Breast epithelium (tissue), 4 donors: ENCODE measurements at regions not wholly inside any gene's neighbourhood (a gene's known extent, or its start where the extent isn't known, plus 50 kb on each side); places are given as distances from the start of the nearest gene placed in this dataset.

Source experiments
- DNase-seq, 2 donors: peaks; one replicate each; pipeline ENCODE4 v3.0.0-alpha.2; 2019; ENCODE audit warnings: low spot score in 2 of 2
- H3K27ac ChIP-seq, 2 donors: fragments of 200-600 bp; sonication (generic) in 1 of 2; one replicate each; pipeline ENCODE4 v1.5.1; 2016 to 2019; ENCODE audit warnings: mild to moderate bottlenecking in 1 of 2
- H3K27me3 ChIP-seq, 2 donors: fragments of 200-600 bp; sonication (generic) in 1 of 2; one replicate each; pipeline versions ENCODE4 v1.5.1 to v1.6.0; 2017 to 2019; ENCODE audit warnings: control low read depth in 1 of 2, mild to moderate bottlenecking in 1 of 2
- H3K36me3 ChIP-seq: fragments of 200-600 bp; one replicate; pipeline ENCODE4 v1.5.1; 2019
- H3K4me1 ChIP-seq, 2 donors: fragments of 200-600 bp; sonication (generic); one replicate each; pipeline ENCODE4 v1.5.1; 2016 to 2019; ENCODE audit warnings: control low read depth in 1 of 2
- H3K4me3 ChIP-seq, 3 donors: fragments of 200-600 bp; sonication (generic); 1 replicate in 2 of 3; 2 replicates in 1 of 3; pipeline ENCODE4 v1.5.1; 2016 to 2019; ENCODE audit warnings: mild to moderate bottlenecking in 3 of 3, moderate library complexity in 2 of 3
- H3K9me3 ChIP-seq, 2 donors: fragments of 200-600 bp; sonication (generic) in 1 of 2; one replicate each; pipeline ENCODE4 v1.5.1; 2016 to 2019; ENCODE audit warnings: control low read depth in 1 of 2
- POLR2A ChIP-seq: fragments of 450-650 bp; IDR thresholded peaks from one replicate; pipeline ENCODE4 v1.6.1; 2016; ENCODE audit warnings: antibody characterized with exemption, mild to moderate bottlenecking, moderate library complexity
- POLR2AphosphoS5 ChIP-seq, 3 donors: sonication (generic); formaldehyde crosslinking; IDR thresholded peaks; one replicate each; pipeline ENCODE4 v1.6.1; 2017; ENCODE audit warnings: antibody characterized with exemption in 3 of 3
- intact Hi-C: fragments of 100-400 bp; cut with DNase I; formaldehyde crosslinking; loops from one replicate; pipeline ENCODE4 v1.15.1; 2023; ENCODE audit warnings: low total_unique reads
- TF ChIP-seq, protein P1 (sequence below), 3 donors: fragments of 450-650 bp; IDR thresholded peaks; one replicate each; pipeline ENCODE4 v1.5.1; 2016 to 2017; ENCODE audit warnings: antibody characterized with exemption in 3 of 3, mild to moderate bottlenecking in 3 of 3, moderate library complexity in 3 of 3

DNA sequence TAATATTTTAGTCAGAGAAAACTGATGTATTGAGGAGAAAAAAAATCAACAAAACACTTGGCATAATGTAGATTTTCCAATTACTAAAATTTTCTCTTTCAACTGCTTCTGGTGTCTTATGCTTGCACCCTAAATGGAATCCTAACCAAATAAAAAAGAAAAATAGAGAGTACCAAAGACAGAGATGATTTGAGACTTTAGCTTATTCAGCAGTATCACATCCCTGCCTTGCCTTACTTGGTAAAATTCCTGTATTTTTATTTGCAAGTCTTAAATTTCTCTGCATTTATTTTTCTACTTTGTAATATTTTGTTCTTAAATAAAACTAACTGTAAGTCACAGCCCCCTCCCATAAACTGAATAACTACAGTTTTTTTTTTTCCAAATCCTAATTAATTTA lies 950.5 kb upstream of the INTU start:
- no peak for DNase-seq
- Histone ChIP-seq H3K4me3 (no peak overlapping the region), H3K27ac (no peak overlapping the region), H3K27me3 (no peaks in the 10 kb centered on the region), H3K36me3 (no peaks in the 10 kb centered on the region), H3K4me1 (no peaks in the 10 kb centered on the region), H3K9me3 (no peaks in the 10 kb centered on the region)
- TF ChIP-seq POLR2A (no peak), POLR2AphosphoS5 (IDR thresholded peaks at IDR 0.05) (no peak)
- TF ChIP-seq, protein P1, sequence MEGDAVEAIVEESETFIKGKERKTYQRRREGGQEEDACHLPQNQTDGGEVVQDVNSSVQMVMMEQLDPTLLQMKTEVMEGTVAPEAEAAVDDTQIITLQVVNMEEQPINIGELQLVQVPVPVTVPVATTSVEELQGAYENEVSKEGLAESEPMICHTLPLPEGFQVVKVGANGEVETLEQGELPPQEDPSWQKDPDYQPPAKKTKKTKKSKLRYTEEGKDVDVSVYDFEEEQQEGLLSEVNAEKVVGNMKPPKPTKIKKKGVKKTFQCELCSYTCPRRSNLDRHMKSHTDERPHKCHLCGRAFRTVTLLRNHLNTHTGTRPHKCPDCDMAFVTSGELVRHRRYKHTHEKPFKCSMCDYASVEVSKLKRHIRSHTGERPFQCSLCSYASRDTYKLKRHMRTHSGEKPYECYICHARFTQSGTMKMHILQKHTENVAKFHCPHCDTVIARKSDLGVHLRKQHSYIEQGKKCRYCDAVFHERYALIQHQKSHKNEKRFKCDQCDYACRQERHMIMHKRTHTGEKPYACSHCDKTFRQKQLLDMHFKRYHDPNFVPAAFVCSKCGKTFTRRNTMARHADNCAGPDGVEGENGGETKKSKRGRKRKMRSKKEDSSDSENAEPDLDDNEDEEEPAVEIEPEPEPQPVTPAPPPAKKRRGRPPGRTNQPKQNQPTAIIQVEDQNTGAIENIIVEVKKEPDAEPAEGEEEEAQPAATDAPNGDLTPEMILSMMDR (IDR thresholded peaks at IDR 0.05), result no peak
- intact Hi-C loops, result no loop called here

DNA sequence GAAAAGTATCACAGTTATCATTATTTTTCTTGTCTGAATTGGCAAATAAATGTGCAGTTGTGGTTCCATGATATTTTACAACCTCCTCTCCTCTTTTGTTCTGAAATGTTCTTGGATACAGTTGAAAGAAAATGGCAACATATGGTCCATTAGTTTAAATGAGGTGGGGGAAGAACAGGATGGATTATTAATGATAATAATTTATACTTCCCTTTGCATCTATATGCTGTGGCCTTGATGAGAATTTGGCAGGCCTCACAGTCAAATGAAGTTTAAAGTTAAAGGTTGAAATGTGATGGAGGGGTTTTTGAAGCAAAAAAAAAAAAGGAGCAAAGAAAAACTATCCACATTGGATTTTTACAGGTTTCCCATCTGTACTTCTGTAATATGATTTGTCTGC lies 946.3 kb upstream of the INTU start:
- intact Hi-C loops, result no loop called here
- Histone ChIP-seq H3K27me3 (no peaks in the 10 kb centered on the region), H3K27ac (no peak overlapping the region), H3K4me1 (no peaks in the 10 kb centered on the region), H3K9me3 (no peaks in the 10 kb centered on the region), H3K4me3 (no peak overlapping the region), H3K36me3 (no peaks in the 10 kb centered on the region)
- TF ChIP-seq POLR2AphosphoS5 (IDR thresholded peaks at IDR 0.05) (no peak), POLR2A (no peak)
- TF ChIP-seq, protein P1 (IDR thresholded peaks at IDR 0.05), result no peak
- no peak for DNase-seq

DNA sequence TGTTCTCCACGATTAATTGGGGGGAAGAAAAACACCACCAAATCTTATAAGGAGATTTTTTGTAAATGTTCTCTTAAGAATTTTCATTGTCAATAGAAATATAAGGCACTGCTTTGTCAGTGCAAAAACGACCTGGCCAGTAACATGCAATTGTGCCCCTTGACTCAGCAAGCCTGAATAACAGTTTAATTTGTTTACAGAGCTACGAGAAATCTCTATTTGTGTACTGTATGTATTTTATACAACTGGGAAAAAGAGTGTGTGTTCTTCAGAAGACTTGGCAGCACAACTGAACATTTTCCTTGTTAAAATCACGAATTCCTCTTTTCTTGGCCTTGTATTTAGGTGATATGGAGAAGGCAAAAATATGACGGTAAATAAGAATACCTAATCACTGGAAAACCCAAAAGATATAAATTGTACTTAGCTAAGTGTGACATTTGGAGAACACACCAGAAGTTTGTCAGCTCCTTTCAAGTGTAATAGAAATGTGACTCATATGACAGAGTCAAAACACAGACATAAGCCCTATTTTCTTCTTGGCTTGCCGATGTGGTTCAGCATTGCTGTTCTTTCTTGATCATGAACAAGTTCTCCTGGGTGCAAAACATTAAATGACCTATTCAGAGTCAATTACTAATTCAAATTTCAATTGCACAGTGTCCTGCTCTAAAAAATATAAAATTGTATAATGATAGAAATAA lies 945.0 kb upstream of the INTU start:
- no peak for TF ChIP-seq POLR2A
- TF ChIP-seq POLR2AphosphoS5 (IDR thresholded peaks at IDR 0.05), result no peak
- TF ChIP-seq, protein P1 (IDR thresholded peaks at IDR 0.05), result no peak
- Histone ChIP-seq H3K27me3 (no peaks in the 10 kb centered on the region), H3K4me3 (no peak overlapping the region), H3K36me3 (no peaks in the 10 kb centered on the region), H3K9me3 (no peaks in the 10 kb centered on the region), H3K4me1 (no peaks in the 10 kb centered on the region), H3K27ac (no peak overlapping the region)
- intact Hi-C loops, result no loop called here
- DNase-seq, result no peak

DNA sequence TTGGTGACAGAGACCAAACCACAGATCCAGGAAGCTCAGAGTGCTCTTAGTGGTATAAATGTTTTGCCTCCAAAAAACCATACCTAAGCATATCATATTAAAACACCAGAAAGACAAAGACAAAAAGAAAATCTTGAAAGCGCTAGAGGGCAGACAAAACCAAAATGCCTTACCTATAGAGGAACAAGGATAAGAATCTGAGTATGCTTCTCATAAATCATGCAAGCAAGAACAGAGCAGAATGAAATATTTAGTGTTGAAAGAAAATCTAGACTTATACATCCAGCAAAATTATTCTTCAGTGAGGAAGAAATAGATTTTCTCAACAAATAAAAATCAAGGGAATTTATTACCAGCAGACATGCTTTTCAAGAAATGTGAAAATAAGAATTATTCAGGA lies 941.0 kb upstream of the INTU start:
- Histone ChIP-seq H3K36me3 (no peaks in the 10 kb centered on the region), H3K27ac (no peak overlapping the region), H3K4me3 (no peak overlapping the region), H3K9me3 (no peaks in the 10 kb centered on the region), H3K27me3 (no peaks in the 10 kb centered on the region), H3K4me1 (no peaks in the 10 kb centered on the region)
- DNase-seq, result no peak
- intact Hi-C loops, result no loop called here
- TF ChIP-seq, protein P1 (IDR thresholded peaks at IDR 0.05), result no peak
- no peak for TF ChIP-seq POLR2AphosphoS5 (IDR thresholded peaks at IDR 0.05)
- TF ChIP-seq POLR2A, result no peak

DNA sequence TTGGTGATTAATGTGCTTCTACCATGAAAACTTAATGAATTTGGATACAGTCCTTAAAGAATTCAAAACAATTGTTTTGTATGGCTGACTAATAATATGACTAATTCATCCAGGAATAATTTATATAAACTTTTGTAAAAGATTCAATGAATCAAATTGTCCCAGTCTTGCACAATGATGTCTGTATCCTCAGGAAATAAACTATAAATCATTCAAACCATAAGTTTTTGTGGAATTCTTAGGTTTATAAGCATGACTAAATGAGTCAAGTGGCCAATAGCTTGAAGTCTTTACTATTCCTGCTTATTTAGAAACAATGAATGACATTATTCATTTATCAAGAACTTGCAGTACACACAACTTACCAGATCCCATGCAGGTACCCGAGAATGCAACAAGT lies 935.0 kb upstream of the INTU start:
- TF ChIP-seq POLR2AphosphoS5 (IDR thresholded peaks at IDR 0.05) (no peak), POLR2A (no peak)
- TF ChIP-seq, protein P1 (IDR thresholded peaks at IDR 0.05), result no peak
- Histone ChIP-seq H3K4me3 (no peak overlapping the region), H3K9me3 (no peaks in the 10 kb centered on the region), H3K27me3 (no peaks in the 10 kb centered on the region), H3K27ac (no peak overlapping the region), H3K36me3 (no peaks in the 10 kb centered on the region), H3K4me1 (no peaks in the 10 kb centered on the region)
- no peak for DNase-seq
- intact Hi-C loops, result no loop called here
